ENCODE measurements at regions not wholly inside any gene's neighbourhood (a gene's known extent, or its start where the extent isn't known, plus 50 kb on each side); places are given as distances from the start of the nearest gene placed in this dataset.

DNA sequence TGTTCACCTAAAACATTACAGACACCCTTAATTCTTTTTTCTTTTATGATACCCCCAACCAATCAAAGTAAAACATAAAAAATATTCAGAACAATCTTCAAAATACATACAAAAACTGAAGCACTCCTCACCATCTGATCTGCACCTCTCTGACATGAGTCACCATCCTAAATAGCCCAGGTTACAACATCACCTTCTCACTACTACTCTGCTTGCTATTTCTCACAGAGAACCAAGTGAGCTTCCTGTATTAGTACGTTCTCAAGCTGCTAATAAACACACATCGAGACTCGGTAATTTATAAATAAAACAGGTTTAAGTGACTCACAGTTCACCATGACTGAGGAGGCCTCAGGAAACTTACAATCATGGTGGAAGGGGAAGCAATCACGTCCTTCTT, 183.5 kb downstream of the CBLN2 start:
- no peak for DNase-seq (ENCODE audit: low spot score)

DNA sequence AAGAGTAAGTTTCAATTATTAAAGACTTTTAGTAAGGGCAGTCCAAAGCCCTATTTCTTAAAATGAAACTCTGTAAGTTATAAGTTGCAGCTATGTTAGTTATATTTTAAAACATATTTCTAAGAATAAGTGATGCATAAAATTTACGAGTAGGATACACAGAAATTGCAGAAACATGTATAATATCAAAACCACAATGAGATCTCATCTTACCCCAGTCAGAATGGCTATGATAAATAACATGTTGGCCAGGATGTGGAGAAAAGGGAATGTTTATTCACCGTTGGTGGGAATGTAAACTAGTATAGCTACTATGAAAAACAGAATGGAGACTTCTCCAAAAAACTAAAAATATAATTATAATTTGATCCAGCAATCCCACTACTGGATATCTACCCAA, 201.2 kb downstream of the CBLN2 start:
- no peak for DNase-seq (ENCODE audit: low spot score)

- DNase-seq (ENCODE audit: low spot score), result no peak
These were observed 204.2 kb downstream of the CBLN2 start for GRCh38 chr18:72339976-72340375.

- no peak for DNase-seq (ENCODE audit: low spot score)
These were observed 207.4 kb downstream of the CBLN2 start for GRCh38 chr18:72336786-72337185.

- no peak for DNase-seq (ENCODE audit: low spot score)
These were observed 214.6 kb downstream of the CBLN2 start for GRCh38 chr18:72329533-72329932.

DNA sequence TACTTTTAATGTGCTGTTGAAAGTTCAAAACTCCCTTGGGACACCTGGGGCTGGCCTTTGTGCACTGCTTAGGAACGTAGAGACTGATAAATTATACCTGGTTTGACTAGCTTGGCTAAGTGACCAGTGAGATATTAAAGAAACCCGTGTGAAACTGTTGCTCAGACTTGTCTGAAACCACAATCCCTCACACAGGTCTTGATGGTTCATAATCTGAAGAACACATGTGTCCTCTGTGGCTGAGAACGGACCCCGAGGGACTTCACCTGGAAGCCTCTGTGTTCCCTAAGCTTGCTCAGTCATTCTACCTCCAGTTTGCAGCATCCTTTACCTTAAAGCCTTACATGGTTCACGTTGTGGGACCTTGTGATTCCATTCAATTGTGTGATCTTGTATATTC, 218.8 kb downstream of the CBLN2 start:
- DNase-seq (ENCODE audit: low spot score), result no peak

DNA sequence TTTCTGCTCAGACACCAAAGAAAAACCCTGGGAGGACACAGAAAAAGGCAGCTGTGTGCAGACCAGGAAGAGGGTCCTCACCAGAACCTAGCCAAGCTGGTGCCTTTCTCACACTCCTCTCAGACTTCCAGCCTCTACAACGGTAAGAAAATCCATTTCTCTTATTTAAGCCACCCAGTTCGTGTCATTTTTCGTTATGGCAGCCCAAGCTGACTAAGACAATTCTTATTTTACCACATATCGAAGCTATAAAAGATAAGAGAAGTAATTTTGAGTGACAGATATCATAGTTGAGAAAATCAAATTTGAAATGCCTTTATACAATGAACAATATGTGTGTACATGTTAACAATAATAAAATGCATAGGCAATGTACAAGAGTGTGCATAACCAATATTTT, 219.5 kb downstream of the CBLN2 start:
- no peak for DNase-seq (ENCODE audit: low spot score)

GRCh38 chr18:72316497-72316896, 227.6 kb downstream of the CBLN2 start:
- no peak for DNase-seq (ENCODE audit: low spot score)

- DNase-seq (ENCODE audit: low spot score), result no peak
These were observed 260.8 kb downstream of the CBLN2 start for GRCh38 chr18:72283148-72283925.

- no peak for DNase-seq (ENCODE audit: low spot score)
These were observed 271.1 kb downstream of the CBLN2 start for GRCh38 chr18:72273025-72273424.

- DNase-seq (ENCODE audit: low spot score), result no peak
These were observed 282.6 kb downstream of the CBLN2 start for GRCh38 chr18:72261590-72261989.

DNA sequence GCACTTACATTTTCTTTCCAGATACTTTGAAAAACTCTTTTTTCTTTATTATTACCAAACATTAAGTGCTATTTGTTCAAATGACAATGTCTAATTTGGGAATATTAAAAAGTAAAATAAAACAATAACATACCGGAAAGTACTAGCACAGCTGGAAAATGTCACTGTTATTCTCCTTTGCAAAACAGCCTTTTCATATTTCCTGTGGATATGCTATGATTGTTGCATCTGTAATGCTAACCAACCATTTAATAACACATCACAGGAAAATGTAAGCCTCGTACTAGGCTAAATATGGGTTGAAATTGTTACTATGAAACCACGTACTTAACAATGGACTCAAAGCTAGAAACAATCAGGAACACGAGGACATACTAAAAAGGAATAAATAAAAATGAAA, 298.1 kb downstream of the CBLN2 start:
- no peak for DNase-seq (ENCODE audit: low spot score)

- DNase-seq (ENCODE audit: low spot score), result no peak
These were observed 308.7 kb downstream of the CBLN2 start for GRCh38 chr18:72235422-72235821.

GRCh38 chr18:72233106-72233505, 311.0 kb downstream of the CBLN2 start:
- no peak for DNase-seq (ENCODE audit: low spot score)

- DNase-seq (ENCODE audit: low spot score), result no peak
These were observed 311.5 kb downstream of the CBLN2 start for GRCh38 chr18:72232644-72233043.

DNA sequence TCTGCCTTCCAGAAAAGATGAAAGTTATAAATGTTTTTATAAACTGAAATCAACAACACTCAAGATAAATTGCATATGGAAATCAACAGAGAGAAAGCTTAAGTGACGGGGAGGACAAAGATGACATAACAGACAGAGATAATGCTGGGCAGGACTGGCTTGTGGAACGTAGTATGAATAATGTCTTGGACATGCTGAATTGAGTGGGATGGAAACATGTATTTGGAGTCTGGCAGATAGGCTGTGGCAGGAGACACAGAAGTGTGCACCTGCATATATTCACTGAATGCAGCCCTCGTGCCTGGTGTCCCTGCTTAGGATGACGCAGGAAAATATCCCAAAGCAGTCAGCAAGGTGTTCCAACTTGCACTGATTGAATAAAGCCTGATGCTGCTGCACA, 318.2 kb downstream of the CBLN2 start:
- no peak for DNase-seq (ENCODE audit: low spot score)

- no peak for DNase-seq (ENCODE audit: low spot score)
These were observed 320.4 kb downstream of the CBLN2 start for GRCh38 chr18:72223733-72224132.

- DNase-seq (ENCODE audit: low spot score), result no peak
These were observed 335.0 kb downstream of the CBLN2 start for GRCh38 chr18:72208920-72209676.

DNA sequence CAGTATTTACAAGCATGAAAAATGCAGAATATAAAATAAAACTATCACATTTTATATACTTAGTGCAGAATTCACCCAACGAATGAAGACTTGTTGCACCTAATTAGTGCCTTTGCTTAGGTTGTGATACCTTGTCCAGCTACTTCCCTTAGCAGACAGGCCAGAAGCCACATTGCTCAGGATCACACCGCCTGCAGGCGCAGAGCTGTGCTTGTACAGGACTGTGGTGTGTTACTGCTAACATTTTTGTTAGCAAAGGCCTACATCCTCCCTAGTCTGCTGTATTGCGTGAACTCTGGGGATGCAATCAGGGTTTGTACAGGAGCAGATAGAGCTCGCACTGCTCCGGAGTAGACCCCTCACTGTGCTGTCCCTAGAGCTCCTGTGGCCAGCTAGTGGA, 336.9 kb downstream of the CBLN2 start:
- no peak for DNase-seq (ENCODE audit: low spot score)

DNA sequence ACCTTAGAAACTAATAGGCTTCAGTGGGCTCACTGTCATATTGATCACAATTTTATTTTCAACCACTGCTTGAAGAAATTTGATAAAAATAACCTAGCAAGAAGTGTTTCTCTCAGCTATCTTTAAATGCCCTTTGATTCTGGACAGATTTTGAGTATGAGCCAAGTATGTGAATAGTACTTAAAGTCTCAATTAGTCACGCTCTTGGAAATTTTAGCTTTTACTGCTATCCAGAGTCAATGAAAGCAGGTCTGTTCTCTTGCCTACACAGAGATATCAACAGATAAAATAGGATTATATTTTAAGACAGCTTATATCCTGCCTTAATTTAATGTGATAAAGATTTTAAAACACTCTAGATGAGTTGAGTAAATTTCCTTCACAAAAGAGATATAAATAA, 337.3 kb downstream of the CBLN2 start:
- no peak for DNase-seq (ENCODE audit: low spot score)

DNA sequence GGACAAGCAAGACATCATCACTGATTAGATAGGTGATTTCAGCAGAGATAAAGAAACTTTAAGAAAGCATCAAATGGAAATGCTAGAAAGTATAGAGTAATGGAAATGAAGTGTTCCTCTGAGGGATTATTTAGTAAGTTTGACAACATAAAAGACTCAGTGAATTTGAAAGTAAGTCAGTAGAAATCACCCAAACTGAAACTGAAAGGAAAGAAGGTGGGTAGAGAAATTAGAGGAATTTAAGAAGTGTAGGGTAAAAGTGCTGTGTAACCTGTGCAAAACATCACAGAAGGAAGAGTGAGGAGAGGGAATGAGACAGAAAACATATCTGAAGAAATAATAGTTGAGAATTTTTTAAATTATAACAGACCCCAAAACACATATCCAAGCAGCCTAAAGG, 343.1 kb downstream of the CBLN2 start:
- DNase-seq (ENCODE audit: low spot score), result no peak

GRCh38 chr18:72197591-72197990, 346.6 kb downstream of the CBLN2 start:
- DNase-seq (ENCODE audit: low spot score), result no peak

- DNase-seq (ENCODE audit: low spot score), result no peak
These were observed 350.1 kb downstream of the CBLN2 start for GRCh38 chr18:72194072-72194471.

GRCh38 chr18:72187956-72188355, 356.2 kb downstream of the CBLN2 start:
- no peak for DNase-seq (ENCODE audit: low spot score)

Data from SW480 (cell line).